Body of pancreas (tissue), 4 donors: ENCODE measurements at regions not wholly inside any gene's neighbourhood (a gene's known extent, or its start where the extent isn't known, plus 50 kb on each side); places are given as distances from the start of the nearest gene placed in this dataset.

ENCODE experiments used
- CTCF ChIP-seq, 7 experiments: fragments of 450-650 bp in 4 of 7; fragments of 200-600 bp in 3 of 7; sonication (generic) in 3 of 7; IDR thresholded peaks; one replicate each; pipeline ENCODE4 v1.5.1; 2016 to 2019; ENCODE audit warnings: antibody characterized with exemption in 7 of 7
- POLR2A ChIP-seq, 3 donors: fragments of 450-650 bp; IDR thresholded peaks; one replicate each; pipeline ENCODE4 v1.6.1; 2016; ENCODE audit warnings: antibody characterized with exemption in 3 of 3, mild to moderate bottlenecking in 2 of 3

DNA sequence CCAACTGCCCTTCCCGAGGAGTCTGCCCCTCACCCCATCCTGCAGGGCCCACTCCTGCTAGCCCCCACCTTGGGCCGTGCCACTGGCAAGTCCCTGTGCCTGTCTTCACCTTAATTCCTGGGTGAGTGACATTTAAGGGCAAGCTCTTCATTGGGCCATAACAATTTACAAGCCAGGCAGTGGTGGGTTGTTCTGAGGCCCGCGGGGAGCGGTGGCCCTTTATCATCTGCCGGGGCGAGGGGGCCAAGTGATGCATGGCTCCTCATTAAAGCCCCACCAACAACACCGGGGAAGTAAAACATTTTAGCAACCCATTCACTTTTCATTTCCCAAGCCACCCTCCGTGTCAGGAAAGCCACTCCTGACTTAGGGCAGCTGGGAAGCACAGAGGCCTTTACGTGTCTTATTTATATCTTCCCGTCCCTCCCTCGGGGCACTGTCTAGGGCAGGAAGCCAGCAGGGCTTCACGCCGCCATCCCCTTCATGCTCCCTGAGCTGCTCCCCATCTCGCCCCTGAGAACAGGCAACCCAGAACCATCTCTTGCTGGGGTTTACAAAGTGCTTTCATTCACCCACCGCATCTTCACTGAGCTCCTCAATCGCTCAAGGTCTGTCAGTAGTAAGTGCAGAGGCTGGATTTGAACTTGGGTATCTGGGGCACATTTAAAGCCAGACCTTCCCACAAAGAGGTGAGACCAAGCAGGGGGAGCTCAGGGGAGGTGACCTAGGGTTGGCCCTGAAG is 55.5 kb upstream of the CCDC167 start:
- TF ChIP-seq CTCF (IDR thresholded peaks at IDR 0.05) (no peak), POLR2A (IDR thresholded peaks at IDR 0.05) (no peak)
